ENCODE measurements at regions not wholly inside any gene's neighbourhood (a gene's known extent, or its start where the extent isn't known, plus 50 kb on each side); places are given as distances from the start of the nearest gene placed in this dataset.

DNA sequence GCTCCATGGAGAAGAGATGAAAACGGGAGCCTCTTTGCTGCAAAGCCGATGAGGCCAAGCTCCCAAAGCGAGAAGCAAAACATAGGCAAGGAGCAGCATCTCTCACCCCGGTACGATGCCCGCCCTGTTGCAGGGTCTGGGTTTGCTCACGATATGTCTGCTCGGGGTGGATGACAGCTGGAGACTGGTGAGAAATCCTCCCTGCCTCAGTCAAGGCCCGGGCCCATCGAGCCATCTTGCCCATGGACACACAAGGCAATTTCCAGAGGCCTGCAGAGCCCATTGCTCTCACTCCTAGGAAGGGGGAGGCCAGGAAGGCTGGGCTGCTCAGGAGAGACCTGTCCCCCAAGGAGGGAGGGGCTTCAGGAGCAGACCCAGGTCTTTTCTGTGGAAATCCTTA lies 391.7 kb upstream of the SHH start:
- 78% methylated on average over 10 of the region's 10 CpGs for WGBS
- Histone ChIP-seq H4K91ac (ENCODE audit: low read length) (no peak overlapping the region), H3K79me1 (replicated peaks; ENCODE audit: low read length, poor library complexity, severe bottlenecking) (no peaks in the 10 kb centered on the region), H2BK12ac (ENCODE audit: low read length in 2 of 2) (no peak overlapping the region), H2AFZ (ENCODE audit: low read depth, low read length) (no peak overlapping the region), H3K27me3 (ENCODE audit: control insufficient read depth in 1 of 2, insufficient read depth in 1 of 2, low read length in 2 of 2) (no peaks in the 10 kb centered on the region), H3K9ac (ENCODE audit: low read length) (no peak overlapping the region), H3K27ac (ENCODE audit: low read length, poor library complexity, severe bottlenecking) (no peak overlapping the region), H4K8ac (ENCODE audit: low read length) (no peak overlapping the region), H2AK5ac (ENCODE audit: low read length, severe bottlenecking) (no peak overlapping the region), H2BK5ac (ENCODE audit: low read depth, low read length, poor library complexity, severe bottlenecking) (no peak overlapping the region), H3K4me3 (ENCODE audit: insufficient read depth in 1 of 2, low read depth in 1 of 2, low read length in 2 of 2) (no peak overlapping the region), H2BK15ac (ENCODE audit: low read depth, poor library complexity, severe bottlenecking) (no peak overlapping the region), H3K4me2 (ENCODE audit: low read length, poor library complexity, severe bottlenecking) (no peak overlapping the region), H3K9me3 (ENCODE audit: control insufficient read depth, low read length) (no peaks in the 10 kb centered on the region), H3K4ac (ENCODE audit: low read depth in 1 of 2, low read length in 2 of 2) (no peak overlapping the region), H3K18ac (ENCODE audit: low read depth in 1 of 2, low read length in 2 of 2) (no peak overlapping the region), H3K36me3 (ENCODE audit: control insufficient read depth in 1 of 2, insufficient read depth in 2 of 2, low read depth in 1 of 2, low read length in 2 of 2) (no peaks in the 10 kb centered on the region), H3K23ac (ENCODE audit: low read length in 2 of 2) (no peak overlapping the region), H3K4me1 (ENCODE audit: control insufficient read depth, insufficient read depth, low read depth, low read length) (no peaks in the 10 kb centered on the region), H2BK120ac (ENCODE audit: low read depth, low read length) (no peak overlapping the region), H3K14ac (ENCODE audit: low read length in 2 of 2) (no peak overlapping the region)
- no peak for DNase-seq

DNA sequence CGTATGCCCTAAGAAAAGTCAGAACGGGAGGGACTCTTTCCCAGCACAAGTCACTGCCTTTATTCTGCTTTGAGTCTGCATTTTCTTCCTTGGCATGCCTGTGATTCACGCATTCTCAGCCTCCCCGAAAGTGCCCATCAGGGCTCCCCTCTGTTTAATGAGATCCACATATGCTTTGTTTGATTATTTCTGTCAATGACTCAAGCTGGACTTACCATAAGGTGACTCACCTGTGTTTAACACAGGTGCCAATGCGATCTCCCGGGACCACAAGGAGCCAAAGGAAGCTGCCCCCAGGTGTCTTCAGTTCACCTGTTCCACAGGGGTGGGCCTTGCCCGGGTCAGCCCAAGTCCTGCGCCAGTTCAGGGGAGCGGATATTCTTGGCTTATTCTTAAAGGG lies 386.0 kb upstream of the SHH start:
- H3K9ac ChIP-seq (ENCODE audit: low read length): no peak overlapping the region
- H3K79me1 ChIP-seq (replicated peaks; ENCODE audit: low read length, poor library complexity, severe bottlenecking): no peaks in the 10 kb centered on the region
- H3K18ac ChIP-seq (ENCODE audit: low read depth in 1 of 2, low read length in 2 of 2): no peak overlapping the region
- no peak overlapping the region for H3K4me3 ChIP-seq (ENCODE audit: insufficient read depth in 1 of 2, low read depth in 1 of 2, low read length in 2 of 2)
- peaks cover 4% of the 10 kb centered on the region for H3K4me1 ChIP-seq (ENCODE audit: control insufficient read depth, insufficient read depth, low read depth, low read length)
- no peak overlapping the region for H3K27ac ChIP-seq (ENCODE audit: low read length, poor library complexity, severe bottlenecking)
- H2BK120ac ChIP-seq (ENCODE audit: low read depth, low read length): no peak overlapping the region
- H2BK12ac ChIP-seq (ENCODE audit: low read length in 2 of 2): no peak overlapping the region
- no peak for DNase-seq
- H2AK5ac ChIP-seq (ENCODE audit: low read length, severe bottlenecking): no peak overlapping the region
- no peak overlapping the region for H2BK5ac ChIP-seq (ENCODE audit: low read depth, low read length, poor library complexity, severe bottlenecking)
- 84% methylated on average over 9 of the region's 9 CpGs for WGBS
- H4K8ac ChIP-seq (ENCODE audit: low read length): no peak overlapping the region
- no peaks in the 10 kb centered on the region for H3K27me3 ChIP-seq (ENCODE audit: control insufficient read depth in 1 of 2, insufficient read depth in 1 of 2, low read length in 2 of 2)
- no peak overlapping the region for H3K4me2 ChIP-seq (ENCODE audit: low read length, poor library complexity, severe bottlenecking)
- H3K9me3 ChIP-seq (ENCODE audit: control insufficient read depth, low read length): no peaks in the 10 kb centered on the region
- H4K91ac ChIP-seq (ENCODE audit: low read length): no peak overlapping the region
- H3K14ac ChIP-seq (ENCODE audit: low read length in 2 of 2): no peak overlapping the region
- H3K23ac ChIP-seq (ENCODE audit: low read length in 2 of 2): no peak overlapping the region
- H3K36me3 ChIP-seq (ENCODE audit: control insufficient read depth in 1 of 2, insufficient read depth in 2 of 2, low read depth in 1 of 2, low read length in 2 of 2): no peaks in the 10 kb centered on the region
- no peak overlapping the region for H3K4ac ChIP-seq (ENCODE audit: low read depth in 1 of 2, low read length in 2 of 2)
- H2AFZ ChIP-seq (ENCODE audit: low read depth, low read length): no peak overlapping the region
- H2BK15ac ChIP-seq (ENCODE audit: low read depth, poor library complexity, severe bottlenecking): no peak overlapping the region

DNA sequence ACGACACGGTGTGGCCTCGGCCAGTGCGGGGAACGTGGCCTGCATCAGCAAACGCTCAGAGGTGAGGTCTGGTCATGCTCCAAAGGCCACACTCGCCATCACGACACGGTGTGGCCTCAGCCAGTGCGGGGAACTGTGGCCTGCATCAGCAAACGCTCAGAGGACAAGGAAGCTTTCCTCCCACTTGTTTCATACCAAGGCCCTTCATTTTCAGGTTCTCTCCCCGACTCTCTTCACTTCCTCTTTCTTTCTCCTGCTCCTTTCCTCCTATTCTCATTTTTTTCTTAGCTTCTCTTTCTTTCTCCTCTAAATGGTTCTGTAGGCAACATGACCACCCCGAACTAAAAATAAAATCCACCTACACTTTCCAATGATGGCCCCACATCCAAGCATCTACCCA lies 384.4 kb upstream of the SHH start:
- H3K36me3 ChIP-seq (ENCODE audit: control insufficient read depth in 1 of 2, insufficient read depth in 2 of 2, low read depth in 1 of 2, low read length in 2 of 2): no peaks in the 10 kb centered on the region
- no peak overlapping the region for H2BK120ac ChIP-seq (ENCODE audit: low read depth, low read length)
- no peak overlapping the region for H3K14ac ChIP-seq (ENCODE audit: low read length in 2 of 2)
- no peak overlapping the region for H2BK5ac ChIP-seq (ENCODE audit: low read depth, low read length, poor library complexity, severe bottlenecking)
- peaks cover 5% of the 10 kb centered on the region for H3K4me1 ChIP-seq (ENCODE audit: control insufficient read depth, insufficient read depth, low read depth, low read length)
- H3K4me3 ChIP-seq (ENCODE audit: insufficient read depth in 1 of 2, low read depth in 1 of 2, low read length in 2 of 2): no peak overlapping the region
- H3K79me1 ChIP-seq (replicated peaks; ENCODE audit: low read length, poor library complexity, severe bottlenecking): no peaks in the 10 kb centered on the region
- no peak overlapping the region for H4K91ac ChIP-seq (ENCODE audit: low read length)
- no peak overlapping the region for H2BK15ac ChIP-seq (ENCODE audit: low read depth, poor library complexity, severe bottlenecking)
- no peak overlapping the region for H3K23ac ChIP-seq (ENCODE audit: low read length in 2 of 2)
- H3K4ac ChIP-seq (ENCODE audit: low read depth in 1 of 2, low read length in 2 of 2): no peak overlapping the region
- H3K27ac ChIP-seq (ENCODE audit: low read length, poor library complexity, severe bottlenecking): no peak overlapping the region
- H3K9me3 ChIP-seq (ENCODE audit: control insufficient read depth, low read length): no peaks in the 10 kb centered on the region
- no peak overlapping the region for H2BK12ac ChIP-seq (ENCODE audit: low read length in 2 of 2)
- H3K9ac ChIP-seq (ENCODE audit: low read length): no peak overlapping the region
- H2AK5ac ChIP-seq (ENCODE audit: low read length, severe bottlenecking): no peak overlapping the region
- no peak for DNase-seq
- WGBS: 85% methylated on average over 13 of the region's 13 CpGs
- H3K27me3 ChIP-seq (ENCODE audit: control insufficient read depth in 1 of 2, insufficient read depth in 1 of 2, low read length in 2 of 2): no peaks in the 10 kb centered on the region
- no peak overlapping the region for H4K8ac ChIP-seq (ENCODE audit: low read length)
- no peak overlapping the region for H3K18ac ChIP-seq (ENCODE audit: low read depth in 1 of 2, low read length in 2 of 2)
- H3K4me2 ChIP-seq (ENCODE audit: low read length, poor library complexity, severe bottlenecking): no peak overlapping the region
- H2AFZ ChIP-seq (ENCODE audit: low read depth, low read length): no peak overlapping the region

DNA sequence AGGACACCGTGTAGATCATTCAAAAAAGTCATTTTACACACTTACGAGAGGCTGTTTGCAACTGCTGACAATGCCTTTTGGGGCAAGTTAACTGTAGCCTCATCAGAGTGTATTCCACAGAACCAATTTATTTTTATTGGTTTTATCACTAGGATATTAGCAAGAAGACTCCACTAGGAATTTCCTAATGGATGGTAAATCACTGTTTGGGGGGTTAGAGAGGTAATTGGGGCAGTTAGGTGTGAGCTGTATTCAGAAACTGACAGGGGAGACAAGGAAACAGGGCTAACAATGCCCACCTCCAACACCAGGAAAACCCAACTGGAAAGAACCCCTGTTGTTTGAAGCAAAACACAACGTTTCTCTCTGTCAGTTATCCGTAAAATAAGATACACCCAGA lies 383.0 kb upstream of the SHH start:
- Histone ChIP-seq H3K36me3 (ENCODE audit: control insufficient read depth in 1 of 2, insufficient read depth in 2 of 2, low read depth in 1 of 2, low read length in 2 of 2) (no peaks in the 10 kb centered on the region), H3K23ac (ENCODE audit: low read length in 2 of 2) (no peak overlapping the region), H3K14ac (ENCODE audit: low read length in 2 of 2) (no peak overlapping the region), H3K79me1 (replicated peaks; ENCODE audit: low read length, poor library complexity, severe bottlenecking) (no peaks in the 10 kb centered on the region), H3K9ac (ENCODE audit: low read length) (no peak overlapping the region), H2AFZ (ENCODE audit: low read depth, low read length) (no peak overlapping the region), H3K9me3 (ENCODE audit: control insufficient read depth, low read length) (no peaks in the 10 kb centered on the region), H2AK5ac (ENCODE audit: low read length, severe bottlenecking) (no peak overlapping the region), H2BK12ac (ENCODE audit: low read length in 2 of 2) (no peak overlapping the region), H3K4ac (ENCODE audit: low read depth in 1 of 2, low read length in 2 of 2) (no peak overlapping the region), H2BK15ac (ENCODE audit: low read depth, poor library complexity, severe bottlenecking) (no peak overlapping the region), H4K8ac (ENCODE audit: low read length) (no peak overlapping the region), H3K18ac (ENCODE audit: low read depth in 1 of 2, low read length in 2 of 2) (no peak overlapping the region), H4K91ac (ENCODE audit: low read length) (no peak overlapping the region), H2BK5ac (ENCODE audit: low read depth, low read length, poor library complexity, severe bottlenecking) (no peak overlapping the region), H3K27me3 (ENCODE audit: control insufficient read depth in 1 of 2, insufficient read depth in 1 of 2, low read length in 2 of 2) (no peaks in the 10 kb centered on the region), H3K4me2 (ENCODE audit: low read length, poor library complexity, severe bottlenecking) (no peak overlapping the region), H3K27ac (ENCODE audit: low read length, poor library complexity, severe bottlenecking) (no peak overlapping the region), H3K4me3 (ENCODE audit: insufficient read depth in 1 of 2, low read depth in 1 of 2, low read length in 2 of 2) (no peak overlapping the region), H2BK120ac (ENCODE audit: low read depth, low read length) (no peak overlapping the region), H3K4me1 (ENCODE audit: control insufficient read depth, insufficient read depth, low read depth, low read length) (peaks cover 5% of the 10 kb centered on the region)
- 73% methylated on average over 3 of the region's 4 CpGs for WGBS
- no peak for DNase-seq

Measured in mesenchymal stem cell (in vitro differentiated cells and primary cell).